HG03280 (cell line): ENCODE measurements at regions not wholly inside any gene's neighbourhood (a gene's known extent, or its start where the extent isn't known, plus 50 kb on each side); places are given as distances from the start of the nearest gene placed in this dataset.
"Not testable (repeated sequence)": the region's sequence is repeated elsewhere in the genome, so short reads cannot be mapped to it uniquely, and the experiment has no call there.

Source experiments
- ATAC-seq: cut with Tn5 transposase; IDR thresholded peaks from one replicate; pipeline ENCODE4 v1.9.1; 2021; ENCODE audit warnings: mild to moderate bottlenecking, moderate library complexity; ENCODE audit not compliant: unreplicated experiment

- ATAC-seq, result no peak
Measured at GRCh38 chr5:86337667-86338460, 279.9 kb upstream of the COX7C start.

- no peak for ATAC-seq
Measured at GRCh38 chr5:86354664-86355063, 263.1 kb upstream of the COX7C start.

- ATAC-seq, result no peak
Measured at GRCh38 chr5:86360801-86361200, 256.9 kb upstream of the COX7C start.

- ATAC-seq, result no peak
Measured at GRCh38 chr5:86371061-86371460, 246.7 kb upstream of the COX7C start.

GRCh38 chr5:86374611-86375010 lies 243.1 kb upstream of the COX7C start:
- no peak for ATAC-seq

- no peak for ATAC-seq
Measured at GRCh38 chr5:86376214-86376613, 241.5 kb upstream of the COX7C start.

GRCh38 chr5:86403190-86403589 lies 214.6 kb upstream of the COX7C start:
- ATAC-seq, result no peak

- no peak for ATAC-seq
Measured at GRCh38 chr5:86404256-86404655, 213.5 kb upstream of the COX7C start.

GRCh38 chr5:86407711-86408110 lies 210.0 kb upstream of the COX7C start:
- ATAC-seq, result no peak

- ATAC-seq, result no peak
Measured at GRCh38 chr5:86411596-86411995, 206.1 kb upstream of the COX7C start.

GRCh38 chr5:86427158-86427557 lies 190.6 kb upstream of the COX7C start:
- ATAC-seq, result no peak

GRCh38 chr5:86439593-86440110 lies 178.1 kb upstream of the COX7C start:
- no peak for ATAC-seq

- ATAC-seq, result no peak
Measured at GRCh38 chr5:86442036-86442745, 175.6 kb upstream of the COX7C start.

- no peak for ATAC-seq
Measured at GRCh38 chr5:86447362-86447761, 170.4 kb upstream of the COX7C start.

- no peak for ATAC-seq
Measured at GRCh38 chr5:86452251-86452650, 165.5 kb upstream of the COX7C start.

GRCh38 chr5:86460519-86460918 lies 157.2 kb upstream of the COX7C start:
- ATAC-seq, result no peak

- no peak for ATAC-seq
Measured at GRCh38 chr5:86461169-86461956, 156.4 kb upstream of the COX7C start.

GRCh38 chr5:86463339-86463738 lies 154.4 kb upstream of the COX7C start:
- ATAC-seq, result no peak

GRCh38 chr5:86465052-86465838 lies 152.5 kb upstream of the COX7C start:
- ATAC-seq, result no peak

- ATAC-seq, result not testable (repeated sequence)
Measured at GRCh38 chr5:86466721-86467120, 151.0 kb upstream of the COX7C start.

GRCh38 chr5:86482008-86482407 lies 135.7 kb upstream of the COX7C start:
- no peak for ATAC-seq
